ENCODE measurements at regions not wholly inside any gene's neighbourhood (a gene's known extent, or its start where the extent isn't known, plus 50 kb on each side); places are given as distances from the start of the nearest gene placed in this dataset.
A peak's percentile ranks its signal among the peaks of the same experiment; 100 is the strongest.

DNA sequence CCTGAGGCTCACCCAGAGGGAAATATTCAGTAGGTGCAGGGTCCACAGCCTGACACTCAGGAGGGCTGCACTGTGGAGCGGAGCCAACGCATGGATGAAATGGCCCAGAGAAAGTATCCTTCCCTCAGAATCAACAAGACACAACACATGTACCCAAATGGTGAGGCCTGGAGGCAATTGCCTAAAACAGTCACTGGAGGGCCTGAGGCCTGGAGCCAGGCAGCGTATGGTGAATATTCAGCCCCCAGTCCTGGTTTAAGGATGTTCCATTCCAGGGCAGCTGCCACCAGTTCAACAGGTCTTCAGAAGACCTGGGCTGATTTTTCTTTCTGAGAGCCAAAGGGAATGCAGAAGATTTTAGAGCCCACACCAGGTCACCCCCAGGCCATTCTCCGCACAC is 264.8 kb downstream of the INSC start:
- no peak for DNase-seq (ENCODE audit: low read depth)

DNA sequence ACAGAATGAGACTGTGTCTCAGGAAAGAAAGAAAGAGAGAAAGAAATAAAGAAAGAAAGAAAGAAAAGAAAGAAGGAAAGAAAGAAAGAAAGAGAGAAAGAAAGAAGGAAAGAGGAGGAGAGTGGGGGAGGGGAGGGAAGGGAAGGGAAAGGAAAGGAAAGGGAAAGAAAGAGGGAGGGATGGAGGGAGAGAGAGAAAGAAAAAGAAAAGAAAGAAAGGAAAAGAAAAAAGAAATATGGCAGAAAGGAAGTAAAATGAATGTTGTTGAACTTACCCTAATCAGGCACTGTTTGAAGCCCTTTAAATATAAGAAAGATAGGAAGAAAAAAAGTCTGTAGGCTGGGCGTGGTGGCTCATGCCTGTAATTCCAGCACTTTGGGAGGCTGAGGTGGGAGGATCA is 276.1 kb downstream of the INSC start:
- DNase-seq (ENCODE audit: low read depth) = no peak

DNA sequence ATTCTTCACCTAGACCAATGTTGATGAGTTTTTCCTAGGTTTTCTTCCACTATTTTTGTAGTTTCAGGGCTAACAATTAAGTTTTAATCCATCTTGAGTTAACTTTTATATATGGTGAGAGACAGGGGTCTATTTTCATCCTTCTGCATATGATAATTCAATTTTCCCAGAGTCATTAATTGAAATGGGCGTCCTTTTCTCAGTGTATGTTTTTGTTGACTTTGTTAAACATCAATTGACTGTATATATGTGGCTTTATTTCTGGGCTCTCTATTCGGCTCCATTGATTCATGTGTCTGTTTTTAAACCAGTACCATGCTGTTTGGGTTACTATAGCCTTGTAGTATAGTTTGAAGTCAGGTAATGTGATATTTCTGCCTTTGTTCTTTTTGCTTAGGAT is 282.1 kb downstream of the INSC start:
- DNase-seq (ENCODE audit: low read depth) = no peak

DNA sequence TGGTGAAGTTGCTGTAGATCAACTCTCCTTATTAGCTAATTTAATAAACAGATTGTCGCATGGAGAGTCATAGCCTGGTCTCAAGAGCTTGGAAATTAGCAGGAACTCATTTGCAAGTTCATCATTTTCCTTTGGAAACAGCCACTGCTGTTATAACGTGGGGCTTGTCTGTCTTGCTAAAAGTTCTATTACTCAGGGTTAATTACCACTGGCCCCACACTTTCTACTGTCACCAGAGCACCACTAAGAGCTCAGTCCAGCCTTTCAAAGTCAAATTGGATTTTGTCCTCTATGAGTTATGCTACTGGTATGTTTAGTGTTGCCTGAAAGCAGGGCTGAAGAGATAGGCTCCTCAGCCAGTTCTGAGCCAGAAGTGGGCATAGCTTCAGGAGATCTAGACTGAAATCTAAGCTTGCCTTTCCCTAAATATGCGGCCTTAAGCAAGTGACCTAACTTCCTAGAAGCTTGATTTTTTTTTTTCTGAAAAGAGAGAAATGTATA is 292.2 kb downstream of the INSC start:
- no peak for DNase-seq (ENCODE audit: low read depth)

DNA sequence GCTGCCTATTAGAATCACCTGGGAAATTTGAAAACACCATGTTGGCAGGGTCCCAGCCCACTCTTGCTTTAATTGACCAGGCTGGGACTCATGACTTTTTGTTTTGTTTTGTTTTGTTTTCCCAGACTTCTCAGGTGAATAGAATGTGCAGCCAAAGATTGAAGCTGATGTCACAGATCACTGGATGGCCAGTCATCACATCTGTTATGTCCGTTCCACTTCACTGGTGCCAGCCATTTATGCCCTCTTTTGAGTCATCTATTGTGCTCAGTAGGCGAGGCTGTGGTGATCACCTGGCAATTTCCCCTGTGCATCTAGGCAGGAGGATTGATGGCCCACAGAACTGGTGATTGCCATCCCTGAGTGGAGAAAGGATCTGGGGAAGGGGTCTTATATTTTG is 297.3 kb downstream of the INSC start:
- DNase-seq (ENCODE audit: low read depth) = no peak

DNA sequence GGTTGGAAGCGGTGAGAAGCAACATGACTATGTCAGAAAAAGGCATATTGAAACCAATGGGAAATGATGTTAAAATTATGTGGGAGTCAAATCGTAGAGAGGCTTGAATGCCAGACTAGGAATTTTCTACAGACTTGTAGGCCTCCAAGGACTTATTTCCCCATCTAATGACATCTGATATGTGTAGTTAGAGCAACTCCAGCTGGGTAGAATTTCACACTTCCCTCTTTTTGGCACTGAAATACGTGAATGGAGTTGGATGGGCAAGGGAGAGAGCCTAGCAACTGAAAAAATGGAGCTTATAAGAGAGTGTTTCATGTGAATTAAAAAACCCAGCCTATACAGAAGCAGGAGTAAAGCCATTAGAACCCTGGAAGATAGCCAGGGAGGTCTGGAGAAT is 304.2 kb downstream of the INSC start:
- no peak for DNase-seq (ENCODE audit: low read depth)

DNA sequence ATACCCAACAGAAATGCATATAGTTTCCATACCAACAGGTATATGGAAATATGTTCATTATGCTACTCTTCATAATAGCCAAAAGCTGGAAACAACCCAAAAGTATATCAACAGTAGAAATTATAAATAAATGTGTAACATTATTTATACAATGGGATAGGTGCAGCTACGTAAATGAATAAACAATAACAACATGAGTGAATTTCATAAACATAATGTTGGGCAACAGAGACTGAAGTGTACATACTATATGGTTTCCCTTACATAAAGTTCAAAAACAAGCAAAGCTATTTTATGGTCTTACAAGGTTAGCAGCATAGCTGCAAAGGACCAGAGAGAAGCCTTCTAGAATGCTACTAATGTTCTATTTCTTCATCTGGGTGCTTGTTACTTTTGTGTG is 305.0 kb downstream of the INSC start:
- DNase-seq (ENCODE audit: low read depth) = no peak

DNA sequence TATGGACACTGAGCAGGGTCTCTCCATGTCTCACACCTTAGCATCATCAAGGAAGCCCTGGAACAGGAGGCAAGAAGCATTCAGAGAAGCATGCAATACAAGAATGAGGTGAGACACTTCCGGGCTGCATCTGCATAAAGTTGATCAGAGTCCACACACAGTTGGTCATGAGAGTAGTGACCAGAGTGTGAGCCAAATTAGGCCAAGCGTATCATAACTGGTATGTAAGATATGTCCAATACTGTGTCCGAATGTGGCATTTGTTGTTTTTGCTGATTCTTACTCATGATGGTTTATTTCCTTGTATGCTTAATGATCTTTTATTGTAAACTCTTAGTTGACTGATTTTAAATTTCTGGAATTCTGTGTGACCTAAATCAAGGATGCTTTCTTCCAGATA is 315.7 kb downstream of the INSC start:
- DNase-seq (ENCODE audit: low read depth) = no peak

DNA sequence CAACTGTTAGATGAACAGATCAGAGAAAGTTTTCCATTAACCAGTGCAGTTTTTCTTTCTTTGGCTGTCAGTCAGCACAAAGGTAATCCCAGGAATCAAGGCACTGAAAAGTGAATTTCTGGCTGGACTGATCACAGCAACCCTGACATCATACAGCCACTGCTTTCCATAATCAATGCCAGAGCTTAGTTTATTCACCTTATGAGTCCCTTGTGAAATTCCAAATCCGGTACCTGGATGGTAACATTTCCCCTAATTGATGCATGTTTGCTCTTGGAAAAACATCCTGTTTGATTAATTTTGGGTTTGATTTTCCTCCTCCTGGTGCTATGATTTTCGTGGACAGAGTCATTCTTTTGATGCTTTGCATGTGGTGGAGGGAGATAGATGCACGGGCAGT is 319.8 kb downstream of the INSC start:
- DNase-seq (ENCODE audit: low read depth) = no peak

DNA sequence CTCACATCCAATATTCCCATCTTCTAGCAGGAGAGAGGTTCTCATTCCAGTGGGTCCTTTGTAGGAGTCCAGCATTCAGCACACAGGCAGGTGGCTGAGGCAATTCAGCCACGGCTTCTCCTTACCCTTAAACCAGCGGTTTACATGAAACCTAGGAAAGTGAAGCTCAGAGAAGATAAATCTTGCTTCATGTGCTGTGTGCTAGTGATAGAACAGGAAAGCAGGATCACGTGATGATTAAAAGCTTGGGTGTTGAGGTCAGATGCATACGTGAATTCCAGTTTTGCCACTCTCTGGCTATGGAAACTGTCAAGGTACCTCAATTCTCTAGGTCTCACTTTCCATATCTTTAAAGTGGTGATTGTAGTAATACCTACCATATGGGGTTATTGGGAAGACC is 331.6 kb downstream of the INSC start:
- DNase-seq (ENCODE audit: low read depth) = no peak

DNA sequence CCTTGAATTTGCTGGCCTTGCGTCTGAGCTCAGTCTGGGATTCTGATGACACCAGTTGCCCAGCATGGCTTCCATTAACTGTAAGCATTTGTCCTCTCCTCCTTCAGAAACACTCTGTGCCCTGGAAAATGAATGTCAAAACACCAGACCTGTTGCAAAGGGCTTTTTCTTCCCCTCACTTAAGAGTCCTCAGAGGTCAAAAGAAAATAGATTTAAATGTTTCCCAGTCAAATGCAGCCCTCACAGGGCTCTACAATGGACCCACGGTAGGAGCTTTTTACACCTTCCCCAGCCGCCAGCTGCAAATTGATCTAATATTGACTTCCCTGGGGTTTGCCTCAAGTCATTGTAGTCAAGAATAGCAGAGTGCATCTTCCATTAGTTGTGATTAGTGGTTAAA is 332.2 kb downstream of the INSC start:
- no peak for DNase-seq (ENCODE audit: low read depth)

DNA sequence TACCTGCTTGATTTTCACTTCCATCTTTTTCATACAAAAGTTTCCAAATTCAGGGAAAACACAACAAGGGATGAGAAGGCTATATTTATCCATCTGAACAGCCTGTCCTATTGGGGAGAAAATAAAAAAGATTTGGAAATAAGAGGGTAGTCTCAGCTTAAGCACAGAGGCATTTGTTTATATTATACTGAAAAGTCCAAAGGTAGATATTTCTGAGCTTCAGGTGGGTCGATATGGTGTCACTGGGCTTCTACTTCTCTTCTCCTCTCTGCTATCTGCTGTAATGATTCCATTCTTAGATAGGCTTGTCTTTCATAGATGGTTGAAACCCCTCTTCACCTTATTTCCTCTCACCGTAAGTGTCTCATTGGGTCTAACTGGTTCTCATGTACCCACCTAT is 337.0 kb downstream of the INSC start:
- DNase-seq (ENCODE audit: low read depth) = no peak

DNA sequence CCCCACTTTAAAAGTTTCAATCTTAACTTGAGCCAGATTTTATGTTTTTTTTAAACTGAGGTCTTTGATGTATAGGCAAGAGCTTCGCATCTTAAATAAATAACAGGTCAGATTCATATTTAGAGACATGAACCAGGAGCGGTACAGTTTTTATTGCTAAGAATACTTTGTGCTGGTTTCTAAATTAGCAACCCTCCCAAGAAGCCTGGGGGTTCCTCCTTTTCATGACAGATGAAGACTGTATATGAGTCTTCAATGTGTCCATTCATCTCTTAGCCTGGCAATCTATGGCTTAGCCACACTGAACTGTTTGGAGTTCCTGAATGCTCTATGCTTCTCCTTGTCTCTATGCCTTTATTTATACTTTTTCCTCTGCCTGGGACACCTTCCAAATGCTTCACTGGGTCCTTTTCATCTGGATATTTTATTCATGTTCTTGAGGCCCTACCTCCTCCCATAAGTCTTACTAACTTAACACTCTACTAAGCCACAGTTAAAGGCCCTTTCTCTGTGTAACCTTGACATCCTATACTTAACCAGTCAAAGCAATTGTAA is 338.6 kb downstream of the INSC start:
- DNase-seq (ENCODE audit: low read depth) = no peak

DNA sequence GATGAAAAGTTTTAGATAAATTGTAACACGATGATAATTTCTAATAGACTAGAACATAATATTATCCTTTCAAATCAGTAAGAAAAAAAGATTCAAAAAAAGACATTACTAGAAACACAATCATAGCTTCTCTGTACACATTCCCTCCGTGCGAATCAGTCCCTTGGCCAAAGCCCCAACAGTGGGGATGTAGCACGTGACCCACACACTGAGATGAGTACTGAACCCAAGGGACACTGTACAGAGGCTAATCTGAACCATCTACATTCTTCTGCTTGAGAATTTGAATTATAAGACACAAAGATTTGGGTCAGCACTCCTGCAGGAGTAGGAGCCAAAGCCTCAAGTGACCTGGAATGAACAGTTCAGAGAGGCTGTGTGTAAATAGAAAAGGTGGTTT is 353.7 kb downstream of the INSC start:
- DNase-seq (ENCODE audit: low read depth) = peak; percentile 12

DNA sequence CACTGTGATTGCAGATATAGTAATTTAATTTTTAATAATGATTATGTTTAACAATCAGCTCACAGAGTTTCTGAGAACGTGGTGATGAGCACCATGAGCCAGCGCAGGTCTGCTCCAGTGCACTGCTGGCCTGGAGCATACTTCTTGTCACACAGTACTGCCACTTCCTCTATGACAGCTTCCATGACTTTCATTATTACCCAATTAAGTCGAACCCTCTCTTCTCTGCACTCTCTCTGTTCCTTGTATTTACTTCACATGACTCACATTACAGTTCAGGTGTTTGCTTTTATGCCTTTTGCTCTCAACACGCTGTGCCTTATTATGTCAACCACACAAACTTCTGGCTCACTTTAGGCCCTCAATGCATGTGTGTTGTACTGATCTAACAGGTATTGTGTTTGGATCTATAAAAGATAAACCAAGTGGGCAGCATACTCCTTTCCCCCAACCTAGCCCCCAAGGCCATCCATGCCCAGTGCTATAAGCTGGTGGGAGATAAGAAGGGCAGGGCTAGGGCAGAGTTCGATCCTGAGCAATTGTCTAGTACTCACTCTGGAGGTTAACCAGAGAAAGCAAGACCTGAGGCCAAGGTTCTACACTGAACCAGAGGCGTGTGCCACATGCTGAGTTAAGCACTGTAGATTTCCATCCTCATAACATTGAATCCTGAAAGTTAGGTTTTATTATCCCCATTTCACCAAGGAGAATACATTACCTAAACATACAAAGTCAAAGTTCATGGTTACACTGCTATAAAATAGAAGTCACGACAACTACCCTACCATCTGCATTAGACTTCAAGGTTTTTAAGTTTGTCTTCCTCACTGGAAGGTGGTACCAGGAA is 356.5 kb downstream of the INSC start:
- no peak for DNase-seq (ENCODE audit: low read depth)

DNA sequence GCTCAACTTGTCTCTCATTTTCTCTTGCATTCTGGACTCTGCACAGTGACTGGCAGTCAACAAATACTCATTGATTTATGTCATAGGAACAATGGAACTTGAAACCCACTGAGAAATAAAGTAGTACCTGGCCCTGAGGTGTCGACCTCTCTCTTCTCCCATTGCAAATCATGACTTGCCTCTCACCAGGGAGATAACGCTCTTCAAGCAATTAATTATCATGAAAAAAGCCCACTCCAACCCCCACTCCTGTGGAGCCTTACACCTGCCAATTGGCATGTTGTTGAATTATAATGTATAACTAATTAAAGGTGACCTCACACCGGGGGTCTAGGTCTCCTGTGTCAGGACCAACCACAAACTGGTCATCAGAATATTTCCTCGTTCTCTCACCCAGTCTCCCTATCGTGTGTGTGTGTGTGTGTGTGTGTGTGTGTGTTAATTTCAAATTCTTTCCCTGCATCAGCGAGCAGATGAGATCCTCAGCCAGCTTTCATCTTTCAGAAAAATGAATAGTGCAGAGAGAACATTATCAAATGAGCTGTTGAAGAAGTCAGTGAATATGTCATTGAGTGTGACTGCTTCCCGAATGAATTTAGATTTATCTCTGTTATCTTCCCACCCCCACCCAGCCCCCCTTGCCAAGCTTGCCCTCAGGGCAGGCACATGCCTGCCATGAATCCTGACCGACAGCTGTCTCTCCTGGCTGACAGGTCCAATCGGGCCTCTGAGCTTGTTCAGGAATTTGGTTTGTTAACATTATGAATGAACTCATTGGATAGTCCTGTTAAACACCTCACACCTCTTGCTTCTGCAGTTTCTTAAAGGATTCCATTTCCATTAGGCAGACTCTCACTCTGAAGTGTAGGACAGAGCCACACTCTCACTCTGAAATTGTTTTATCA is 357.4 kb downstream of the INSC start:
- DNase-seq (ENCODE audit: low read depth) = no peak

DNA sequence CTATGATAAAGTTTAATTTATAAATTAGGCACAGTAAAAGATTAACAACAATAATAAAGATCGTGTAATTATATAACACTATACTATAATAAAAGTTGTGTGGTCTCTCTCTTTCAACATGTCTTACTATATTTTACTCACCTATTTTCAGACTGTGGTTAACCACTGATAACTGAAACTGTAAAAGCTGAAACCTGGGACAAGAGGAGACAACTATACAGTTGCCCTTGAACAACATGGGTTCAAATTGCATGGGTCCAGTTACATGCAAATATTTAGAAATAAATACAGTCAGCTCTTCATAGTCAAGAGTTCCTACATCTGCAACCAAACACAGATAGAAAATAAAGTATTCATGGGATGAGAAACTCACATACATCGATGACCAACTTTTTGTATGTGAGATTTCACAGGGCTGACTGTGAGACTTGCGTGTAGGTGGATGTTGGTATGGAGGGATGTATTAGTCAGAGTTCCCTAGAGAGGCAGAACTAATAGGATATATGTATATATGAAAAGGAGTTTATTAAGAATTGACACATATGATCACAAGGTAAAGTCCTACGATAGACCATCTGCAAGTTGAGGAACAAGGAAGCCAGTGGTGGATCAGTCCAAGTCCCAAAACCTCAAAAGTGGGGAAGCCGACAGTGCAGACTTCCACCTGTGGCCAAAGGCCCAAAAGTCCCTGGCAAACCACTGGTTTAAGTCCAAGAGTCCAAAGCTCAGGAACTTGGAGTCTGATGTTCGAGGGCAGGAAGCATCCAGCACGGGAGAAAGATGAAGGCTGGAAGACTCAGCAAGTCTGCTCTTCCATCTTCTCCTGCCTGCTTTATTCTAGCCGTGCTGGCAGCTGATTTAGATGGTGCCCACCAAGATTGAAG is 359.5 kb downstream of the INSC start:
- DNase-seq (ENCODE audit: low read depth) = no peak

DNA sequence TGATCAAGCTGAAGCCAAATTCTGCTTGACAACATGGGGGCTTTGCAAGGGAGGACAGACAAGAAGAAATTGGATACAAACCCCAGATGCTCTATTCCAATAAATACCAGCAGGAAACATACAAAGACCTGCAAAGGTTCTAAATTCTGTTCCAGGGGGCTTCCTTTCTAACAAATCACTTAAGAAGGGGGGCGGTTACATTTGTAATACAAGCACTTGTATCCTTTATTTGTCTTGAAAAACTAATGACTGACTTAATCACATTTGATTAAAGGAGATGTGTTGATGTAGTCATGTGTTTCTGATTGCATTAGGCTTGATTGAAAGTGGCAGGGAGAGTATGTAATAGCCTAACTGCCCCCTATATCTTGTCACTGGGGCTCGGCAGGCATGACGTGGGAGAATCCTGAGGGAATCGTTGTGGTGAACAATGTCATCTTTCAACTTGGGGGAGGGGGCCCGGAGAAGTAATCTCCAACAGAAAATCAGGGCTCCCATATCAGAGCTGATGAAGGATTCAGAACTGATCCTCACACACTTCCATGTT is 361.7 kb downstream of the INSC start:
- no peak for DNase-seq (ENCODE audit: low read depth)

DNA sequence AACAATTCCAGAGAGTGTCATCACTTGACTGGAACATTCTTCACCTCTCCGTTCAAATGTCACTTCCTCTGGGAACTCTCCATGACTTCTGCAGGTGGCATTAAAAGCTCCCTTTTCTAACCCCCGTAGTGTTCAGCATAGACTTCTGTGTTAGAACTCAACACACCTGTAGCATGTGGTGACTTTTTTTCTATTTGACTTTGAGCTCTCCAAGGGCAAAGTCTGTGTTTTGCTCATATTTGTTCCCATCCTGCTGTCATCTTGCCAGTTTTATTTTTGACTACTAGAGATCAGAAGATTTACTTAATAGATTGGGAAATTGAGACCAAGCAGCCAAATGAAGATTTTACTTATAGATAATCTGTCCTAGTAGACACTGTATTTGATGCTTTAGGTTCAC is 367.1 kb downstream of the INSC start:
- no peak for DNase-seq (ENCODE audit: low read depth)

DNA sequence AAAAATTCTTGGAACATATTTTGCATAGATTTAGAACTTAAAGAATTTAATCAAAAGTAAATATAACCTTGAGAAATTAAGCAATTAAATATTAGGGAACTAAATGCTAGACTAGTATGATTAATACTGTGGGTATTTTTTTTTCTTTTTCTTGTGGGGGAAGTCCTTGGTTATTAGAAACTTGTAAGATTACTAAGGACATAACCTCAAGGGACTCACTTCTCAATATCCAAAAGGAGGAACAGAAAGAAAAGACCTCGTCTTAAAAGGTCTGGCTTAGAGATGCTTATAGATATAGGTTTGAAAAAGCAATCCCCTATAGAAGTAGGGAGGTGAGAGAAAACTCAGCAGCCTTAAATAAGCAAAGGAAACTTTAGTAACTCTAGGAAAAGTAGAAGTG is 368.5 kb downstream of the INSC start:
- no peak for DNase-seq (ENCODE audit: low read depth)

DNA sequence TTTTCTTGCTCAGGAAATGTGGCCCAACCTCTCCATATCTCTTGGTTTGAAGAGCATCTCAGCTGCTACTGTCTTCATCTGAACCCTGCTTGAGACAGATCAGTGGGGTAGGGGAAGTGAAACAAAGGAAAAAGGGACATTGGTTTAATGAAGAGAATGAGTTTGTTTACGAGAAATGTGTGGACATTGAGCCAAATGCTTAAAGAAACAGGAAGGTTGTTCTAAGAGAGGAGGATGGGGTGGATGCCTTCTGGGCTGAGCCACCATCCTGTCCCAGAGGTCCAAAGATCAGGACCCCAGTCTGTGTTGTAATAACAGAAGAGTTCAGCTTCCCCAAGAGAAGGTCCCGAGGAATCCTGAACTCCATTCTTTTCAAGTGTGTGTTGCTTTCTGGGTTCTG is 369.7 kb downstream of the INSC start:
- no peak for DNase-seq (ENCODE audit: low read depth)

DNA sequence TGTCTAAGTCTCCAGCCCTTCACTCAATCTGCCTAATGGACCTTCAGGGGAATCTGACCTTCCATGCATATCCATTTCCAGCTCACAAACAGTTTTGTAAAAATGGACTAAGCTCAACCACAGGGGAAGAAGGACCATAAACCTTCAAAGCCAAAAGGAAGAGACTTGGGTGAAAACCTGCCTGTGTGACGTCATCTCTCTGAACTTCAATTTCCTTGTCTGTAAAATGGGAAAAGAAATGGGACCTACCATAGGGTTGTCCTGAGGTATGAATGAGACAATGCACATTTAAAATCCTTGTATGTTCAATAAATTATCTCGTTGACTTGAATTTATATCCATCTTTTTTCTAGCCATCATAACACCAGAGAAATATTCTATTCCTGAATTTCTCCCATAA is 370.7 kb downstream of the INSC start:
- DNase-seq (ENCODE audit: low read depth) = no peak
